NB4 (cell line): ENCODE measurements at regions not wholly inside any gene's neighbourhood (a gene's known extent, or its start where the extent isn't known, plus 50 kb on each side); places are given as distances from the start of the nearest gene placed in this dataset.

Experiments used
- CTCF ChIP-seq: IDR thresholded peaks from one replicate; pipeline ENCODE4 v1.5.1; 2012; ENCODE audit warnings: low read depth, low read length
- MYC ChIP-seq: IDR thresholded peaks from 2 replicates; pipeline ENCODE4 v1.6.1; 2011; ENCODE audit warnings: low read depth, low read length
- POLR2A ChIP-seq: IDR thresholded peaks from 2 replicates; pipeline ENCODE4 v1.6.1; 2011; ENCODE audit warnings: mild to moderate bottlenecking; ENCODE audit not compliant: insufficient read length; ENCODE audit errors: extremely low read depth

- TF ChIP-seq CTCF (peak; percentile 100), POLR2A (no peak), MYC (peak; percentile 28; the same call in 1 of the 2 replicates)
These were observed 94.8 kb downstream of the BTBD3 start for GRCh38 chr20:12012241-12013222.
